PC-3 (cell line): ENCODE measurements at regions not wholly inside any gene's neighbourhood (a gene's known extent, or its start where the extent isn't known, plus 50 kb on each side); places are given as distances from the start of the nearest gene placed in this dataset.

Experiments
- ATAC-seq: fragments of 200-7000 bp; cut with Tn5 transposase; 2 replicates; pipeline ENCODE4 v1.9.1; 2020; ENCODE audit warnings: mild to moderate bottlenecking, moderate library complexity
- BruUV-seq: library from RNA; stranded (reverse); fragments of 400-500 nt; replicated peaks from 2 replicates; lab custom pipeline; 2021; lab: Mats Ljungman, UMichigan
- CTCF ChIA-PET: fragments of 300-600 bp; sonication (Branson Sonifier 250); formaldehyde crosslinking; loops from one replicate; lab custom pipeline; 2022; ENCODE audit warnings: antibody characterized with exemption; lab: Charles Lee
- POLR2A ChIA-PET: fragments of 300-600 bp; sonication (Branson Sonifier 250); formaldehyde crosslinking; loops from one replicate; lab custom pipeline; 2022; ENCODE audit warnings: antibody characterized with exemption; ENCODE audit not compliant: unreplicated experiment; lab: Charles Lee
- DNase-seq: peaks from one replicate; pipeline ENCODE4 v3.0.0-alpha.2; 2015
- H2AFZ ChIP-seq: fragments of 300-600 bp; sonication (generic); 2 replicates; pipeline ENCODE4 v1.6.0; 2016; ENCODE audit warnings: antibody characterized with exemption, low read length
- H3F3A ChIP-seq: fragments of 300-600 bp; sonication (generic); one replicate; pipeline ENCODE4 v1.6.0; 2017; ENCODE audit warnings: antibody characterized with exemption, low read length, control low read depth, mild to moderate bottlenecking; ENCODE audit not compliant: unreplicated experiment
- H3K27ac ChIP-seq: fragments of 300-600 bp; sonication (generic); 2 replicates; pipeline ENCODE4 v1.5.1; 2016; ENCODE audit warnings: mild to moderate bottlenecking, low read length
- H3K27me3 ChIP-seq: fragments of 300-600 bp; sonication (generic); 2 replicates; pipeline ENCODE4 v1.6.1; 2016; ENCODE audit warnings: low read length, mixed read lengths
- H3K36me3 ChIP-seq: fragments of 300-600 bp; sonication (generic); 2 replicates; pipeline ENCODE4 v1.6.1; 2016; ENCODE audit warnings: low read depth, mixed run types, low read length, mixed read lengths
- H3K4me1 ChIP-seq: fragments of 300-600 bp; sonication (generic); 2 replicates; pipeline ENCODE4 v1.5.1; 2016; ENCODE audit warnings: low read length; ENCODE audit not compliant: insufficient read depth
- H3K4me2 ChIP-seq: fragments of 300-600 bp; sonication (generic); 2 replicates; pipeline ENCODE4 v1.6.0; 2016; ENCODE audit warnings: low read length
- H3K4me3 ChIP-seq: fragments of 300-600 bp; sonication (generic); 2 replicates; pipeline ENCODE4 v1.5.1; 2016; ENCODE audit warnings: mild to moderate bottlenecking, low read length, mixed read lengths
- H3K79me2 ChIP-seq: fragments of 300-600 bp; sonication (generic); 2 replicates; pipeline ENCODE4 v1.6.1; 2017; ENCODE audit warnings: low read length, mixed read lengths
- H3K9ac ChIP-seq: fragments of 300-600 bp; sonication (generic); 2 replicates; pipeline ENCODE4 v1.6.0; 2016; ENCODE audit warnings: mild to moderate bottlenecking, low read length
- H3K9me2 ChIP-seq: fragments of 300-600 bp; sonication (generic); replicated peaks from 2 replicates; pipeline ENCODE4 v1.6.1; 2016; ENCODE audit warnings: mixed run types, low read length, mixed read lengths
- H3K9me3 ChIP-seq: fragments of 300-600 bp; sonication (generic); 2 replicates; pipeline ENCODE4 v1.6.1; 2016; ENCODE audit warnings: low read length, mixed read lengths
- H4K20me1 ChIP-seq: fragments of 300-600 bp; sonication (generic); 2 replicates; pipeline ENCODE4 v1.6.1; 2016; ENCODE audit warnings: low read length, mixed read lengths
- CTCF ChIP-seq: fragments of 300-600 bp; sonication (generic); conservative IDR thresholded peaks from 2 replicates; pipeline ENCODE4 v1.5.1; 2017; ENCODE audit warnings: antibody characterized with exemption, low read depth, mild to moderate bottlenecking, low read length
- EZH2 ChIP-seq: fragments of 300-600 bp; sonication (generic); IDR thresholded peaks from one replicate; pipeline ENCODE4 v1.6.1; 2017; ENCODE audit warnings: antibody characterized with exemption, mild to moderate bottlenecking, low read length; ENCODE audit not compliant: unreplicated experiment
- EZH2phosphoT487 ChIP-seq: fragments of 300-600 bp; sonication (generic); IDR thresholded peaks from 2 replicates; pipeline ENCODE4 v1.6.1; 2018; ENCODE audit warnings: mild to moderate bottlenecking, antibody characterized with exemption, low read length, borderline replicate concordance
- intact Hi-C: fragments of 100-400 bp; cut with micrococcal nuclease; formaldehyde crosslinking; loops from 2 replicates; pipeline ENCODE4 v1.9.0; 2023

- Histone ChIP-seq H3K36me3 (no peaks in the 10 kb centered on the region), H3K9me3 (peaks cover 5% of the 10 kb centered on the region; the same call in 1 of the 2 replicates), H3K27ac (no peak overlapping the region), H3F3A (no peaks in the 10 kb centered on the region), H3K79me2 (no peaks in the 10 kb centered on the region), H3K9ac (no peak overlapping the region), H3K4me2 (no peak overlapping the region), H4K20me1 (no peaks in the 10 kb centered on the region), H3K27me3 (no peaks in the 10 kb centered on the region), H3K4me1 (no peaks in the 10 kb centered on the region), H3K9me2 (no peaks in the 10 kb centered on the region), H2AFZ (no peak overlapping the region), H3K4me3 (no peak overlapping the region)
- ATAC-seq (no peak), DNase-seq (no peak)
- ChIA-PET CTCF (no interaction called here), POLR2A (no interaction called here)
- intact Hi-C loops, result no loop called here
- TF ChIP-seq EZH2phosphoT487 (no peak), CTCF (no peak), EZH2 (no peak)
- no TSS peak for BruUV-seq
Measured at GRCh38 chr3:7897655-7898054, 604.0 kb upstream of the LMCD1 start.

GRCh38 chr3:7913283-7913682, 588.3 kb upstream of the LMCD1 start:
- no peak overlapping the region for H3K4me3 ChIP-seq
- H3K9me3 ChIP-seq, result peaks cover 34% of the 10 kb centered on the region
- H3K9ac ChIP-seq, result no peak overlapping the region
- DNase-seq, result no peak
- intact Hi-C loops, result no loop called here
- no peaks in the 10 kb centered on the region for H3F3A ChIP-seq
- no peaks in the 10 kb centered on the region for H3K36me3 ChIP-seq
- H4K20me1 ChIP-seq, result no peaks in the 10 kb centered on the region
- no peaks in the 10 kb centered on the region for H3K4me1 ChIP-seq
- no peak overlapping the region for H3K27ac ChIP-seq
- H3K4me2 ChIP-seq, result no peak overlapping the region
- no peaks in the 10 kb centered on the region for H3K27me3 ChIP-seq
- ATAC-seq, result no peak
- ChIA-PET POLR2A (no interaction called here), CTCF (no interaction called here)
- TF ChIP-seq EZH2phosphoT487 (no peak), CTCF (no peak), EZH2 (no peak)
- H3K9me2 ChIP-seq, result no peaks in the 10 kb centered on the region
- no TSS peak for BruUV-seq
- no peaks in the 10 kb centered on the region for H3K79me2 ChIP-seq
- no peak overlapping the region for H2AFZ ChIP-seq

- Histone ChIP-seq H3K4me2 (no peak overlapping the region), H3K27me3 (no peaks in the 10 kb centered on the region), H3K9me3 (peaks cover 28% of the 10 kb centered on the region), H3K27ac (no peak overlapping the region), H3K9ac (no peak overlapping the region), H3K79me2 (no peaks in the 10 kb centered on the region), H4K20me1 (no peaks in the 10 kb centered on the region), H3K36me3 (no peaks in the 10 kb centered on the region), H3K9me2 (no peaks in the 10 kb centered on the region), H3F3A (no peaks in the 10 kb centered on the region), H3K4me3 (no peak overlapping the region), H2AFZ (no peak overlapping the region), H3K4me1 (no peaks in the 10 kb centered on the region)
- ChIA-PET CTCF (no interaction called here), POLR2A (no interaction called here)
- DNase-seq (no peak), ATAC-seq (no peak)
- no TSS peak for BruUV-seq
- no peak for TF ChIP-seq EZH2
- intact Hi-C loops, result no loop called here
Measured at GRCh38 chr3:7915356-7915755, 586.3 kb upstream of the LMCD1 start.
